ENCODE measurements at regions not wholly inside any gene's neighbourhood (a gene's known extent, or its start where the extent isn't known, plus 50 kb on each side); places are given as distances from the start of the nearest gene placed in this dataset.
"Not testable (repeated sequence)": the region's sequence is repeated elsewhere in the genome, so short reads cannot be mapped to it uniquely, and the experiment has no call there.

- not testable (repeated sequence) for DNase-seq (ENCODE audit: low read depth)
Observed at GRCh38 chr1:228796945-228797344, 61.7 kb downstream of the RHOU start.

- DNase-seq (ENCODE audit: low read depth): no peak
Observed at GRCh38 chr1:228798035-228798434, 62.8 kb downstream of the RHOU start.

- no peak for DNase-seq (ENCODE audit: low read depth)
Observed at GRCh38 chr1:228798548-228798947, 63.3 kb downstream of the RHOU start.

- no peak for DNase-seq (ENCODE audit: low read depth)
Observed at GRCh38 chr1:228799924-228800323, 64.6 kb downstream of the RHOU start.

GRCh38 chr1:228801068-228801467, 65.8 kb downstream of the RHOU start:
- no peak for DNase-seq (ENCODE audit: low read depth)

GRCh38 chr1:228802386-228803220, 67.3 kb downstream of the RHOU start:
- peak; percentile 78 for DNase-seq (ENCODE audit: low read depth)

GRCh38 chr1:228803421-228803820, 68.1 kb downstream of the RHOU start:
- no peak for DNase-seq (ENCODE audit: low read depth)

GRCh38 chr1:228804173-228804572, 68.9 kb downstream of the RHOU start:
- no peak for DNase-seq (ENCODE audit: low read depth)

- no peak for DNase-seq (ENCODE audit: low read depth)
Observed at GRCh38 chr1:228804640-228805413, 69.5 kb downstream of the RHOU start.

- no peak for DNase-seq (ENCODE audit: low read depth)
Observed at GRCh38 chr1:228807904-228808605, 72.8 kb downstream of the RHOU start.

GRCh38 chr1:228809621-228810394, 74.5 kb downstream of the RHOU start:
- peak; percentile 90 for DNase-seq (ENCODE audit: low read depth)

- no peak for DNase-seq (ENCODE audit: low read depth)
Observed at GRCh38 chr1:228810395-228810758, 75.1 kb downstream of the RHOU start.

GRCh38 chr1:228810878-228811711, 75.8 kb downstream of the RHOU start:
- DNase-seq (ENCODE audit: low read depth): no peak

GRCh38 chr1:228811712-228812305, 76.5 kb downstream of the RHOU start:
- no peak for DNase-seq (ENCODE audit: low read depth)

- DNase-seq (ENCODE audit: low read depth): no peak
Observed at GRCh38 chr1:228812961-228813360, 77.7 kb downstream of the RHOU start.

- peak; percentile 83 for DNase-seq (ENCODE audit: low read depth)
Observed at GRCh38 chr1:228814176-228814575, 78.9 kb downstream of the RHOU start.

- DNase-seq (ENCODE audit: low read depth): no peak
Observed at GRCh38 chr1:228818296-228818695, 83.0 kb downstream of the RHOU start.

GRCh38 chr1:228818928-228819630, 83.8 kb downstream of the RHOU start:
- no peak for DNase-seq (ENCODE audit: low read depth)

- DNase-seq (ENCODE audit: low read depth): no peak
Observed at GRCh38 chr1:228821252-228821651, 86.0 kb downstream of the RHOU start.

GRCh38 chr1:228823200-228823599, 87.9 kb downstream of the RHOU start:
- DNase-seq (ENCODE audit: low read depth): no peak
